ENCODE measurements at regions not wholly inside any gene's neighbourhood (a gene's known extent, or its start where the extent isn't known, plus 50 kb on each side); places are given as distances from the start of the nearest gene placed in this dataset.

DNA sequence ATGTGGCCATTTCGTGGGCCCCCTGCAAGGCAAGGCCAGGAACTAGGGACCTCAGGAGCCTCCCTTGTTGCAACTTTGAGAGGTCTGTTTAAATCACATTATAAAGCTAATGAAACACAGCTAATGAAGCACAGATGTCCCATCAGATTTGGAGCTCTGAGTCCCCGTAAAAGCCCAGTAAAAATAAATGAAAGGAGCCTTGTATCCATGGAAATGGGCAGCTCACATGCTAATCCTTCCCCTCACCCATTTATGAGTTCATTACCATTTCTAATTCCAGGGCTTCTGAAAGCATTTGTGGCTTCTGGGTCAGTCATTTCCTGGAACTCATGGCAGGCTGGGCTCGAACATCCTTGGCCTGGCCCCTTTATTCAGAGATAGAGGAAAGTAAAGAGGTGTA lies 274.8 kb downstream of the SS18 start:
- Histone ChIP-seq H3K4me2 (ENCODE audit: low read depth, low read length) (no peak overlapping the region), H3K18ac (ENCODE audit: low read depth, low read length) (no peak overlapping the region), H4K8ac (ENCODE audit: low read depth in 2 of 2, low read length in 2 of 2) (no peak overlapping the region), H3K23ac (ENCODE audit: low read depth, low read length) (no peak overlapping the region), H3K4me3 (ENCODE audit: insufficient read depth, low read depth, low read length) (no peak overlapping the region), H3K36me3 (ENCODE audit: control insufficient read depth, insufficient read depth, low read length) (no peaks in the 10 kb centered on the region), H2BK20ac (ENCODE audit: low read depth, low read length) (no peak overlapping the region), H3K27me3 (ENCODE audit: control insufficient read depth, insufficient read depth, low read length) (peaks cover 1% of the 10 kb centered on the region), H3K4me1 (ENCODE audit: control insufficient read depth, insufficient read depth, low read length) (no peaks in the 10 kb centered on the region), H2AFZ (replicated peaks; ENCODE audit: low read length, poor library complexity) (no peak overlapping the region), H2BK15ac (ENCODE audit: low read depth, low read length) (no peak overlapping the region), H3K14ac (replicated peaks; ENCODE audit: low read depth, low read length) (no peak overlapping the region), H2AK9ac (replicated peaks; ENCODE audit: low read depth, low read length, poor library complexity) (no peak overlapping the region), H4K5ac (ENCODE audit: low read depth, low read length) (no peak overlapping the region), H3K4ac (ENCODE audit: low read depth, low read length) (no peak overlapping the region), H2BK120ac (ENCODE audit: low read depth, low read length) (no peak overlapping the region), H3K27ac (ENCODE audit: insufficient read depth, low read length) (no peak overlapping the region), H3K56ac (ENCODE audit: extremely low read depth, insufficient read depth, low read length) (no peak overlapping the region), H3K9me1 (ENCODE audit: insufficient read depth, low read length) (no peaks in the 10 kb centered on the region), H2AK5ac (ENCODE audit: low read depth, low read length) (no peak overlapping the region), H3K9me3 (ENCODE audit: control insufficient read depth, insufficient read depth, low read length) (no peaks in the 10 kb centered on the region), H4K91ac (ENCODE audit: insufficient read depth, low read depth, low read length) (no peak overlapping the region), H2BK5ac (ENCODE audit: low read depth, low read length, poor library complexity, severe bottlenecking) (no peak overlapping the region), H3K9ac (ENCODE audit: low read depth, low read length) (no peak overlapping the region), H4K20me1 (ENCODE audit: insufficient read depth, low read length) (no peaks in the 10 kb centered on the region), H3K79me1 (ENCODE audit: low read depth in 1 of 2, low read length in 2 of 2) (no peaks in the 10 kb centered on the region)
- no peak for ATAC-seq (ENCODE audit: low read depth)
- CTCF ChIA-PET, result no interaction called here
- 50% methylated on average over 1 of the region's 3 CpGs; no CpG with 5 or more reads in 1 of the 2 experiments for WGBS, 2 experiments (ENCODE audit: extremely low coverage in 2 of 2, insufficient read length in 1 of 2)
- dilution Hi-C loops (cut with HindIII; ENCODE audit: low sequenced_read_pairs, unreplicated experiment) (no loop called here), in situ Hi-C loops (cut with MboI; ENCODE audit: low sequenced_read_pairs) (no loop called here), intact Hi-C loops (cut with micrococcal nuclease) (no loop called here)
- POLR2A ChIA-PET (ENCODE audit: unreplicated experiment), result no interaction called here
- no TSS peak for BruUV-seq (replicated peaks)
- TF ChIP-seq USF2 (IDR thresholded peaks at IDR 0.05; ENCODE audit: low read depth, low read length) (no peak), CEBPB (IDR thresholded peaks at IDR 0.05; ENCODE audit: low read depth, low read length) (no peak), BHLHE40 (IDR thresholded peaks at IDR 0.05; ENCODE audit: low read depth, low read length) (no peak), MAFK (IDR thresholded peaks at IDR 0.05; ENCODE audit: low read depth, low read length) (no peak)
- no peak for DNase-seq

Data from IMR-90 (cell line).